ENCODE measurements at regions not wholly inside any gene's neighbourhood (a gene's known extent, or its start where the extent isn't known, plus 50 kb on each side); places are given as distances from the start of the nearest gene placed in this dataset.

DNA sequence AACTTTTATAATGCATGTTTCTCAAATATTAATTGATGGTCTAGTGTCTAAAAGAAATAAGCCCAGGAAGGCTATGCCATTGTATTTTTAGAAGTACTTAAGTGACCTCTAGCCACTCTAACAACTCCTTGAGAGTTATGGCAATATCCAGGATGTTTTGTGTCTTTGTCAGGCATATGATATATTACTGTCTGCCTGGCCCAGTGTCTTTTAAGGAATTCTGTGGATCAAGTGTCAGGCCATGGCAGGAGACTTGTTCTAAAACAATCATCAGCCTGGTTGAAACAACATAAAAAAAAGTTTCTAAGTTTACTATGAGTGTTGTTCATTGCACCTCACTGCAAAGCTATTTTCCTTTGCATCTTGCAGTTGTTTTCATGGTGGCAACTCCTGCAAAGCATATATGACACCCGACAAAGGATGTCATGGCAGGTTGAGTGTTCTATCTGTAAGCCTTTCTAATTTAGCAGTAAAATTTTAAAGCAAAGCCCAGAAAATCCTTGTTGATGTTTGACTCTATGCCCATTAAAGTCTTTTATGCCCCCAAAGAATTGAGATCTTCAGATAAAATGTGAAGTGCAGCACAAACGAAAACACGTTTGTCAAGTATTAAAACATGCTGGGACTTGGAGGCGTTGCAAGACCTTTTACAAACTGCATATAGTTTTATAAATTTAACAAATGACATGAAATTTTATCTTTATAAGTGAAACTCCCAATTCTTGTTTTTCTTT is 89.5 kb upstream of the SLC38A2 start:
- no peaks in the 10 kb centered on the region for H3K36me3 Mint-ChIP-seq (ENCODE audit: insufficient read depth)
- H3K4me1 Mint-ChIP-seq (ENCODE audit: low read depth): peaks cover 16% of the 10 kb centered on the region
- no peaks in the 10 kb centered on the region for H3K27me3 Mint-ChIP-seq
- no peak overlapping the region for H3K4me3 Mint-ChIP-seq (ENCODE audit: low read depth)
- no peak for DNase-seq (ENCODE audit: low spot score, unreplicated experiment)
- TF ChIP-seq, protein P1, sequence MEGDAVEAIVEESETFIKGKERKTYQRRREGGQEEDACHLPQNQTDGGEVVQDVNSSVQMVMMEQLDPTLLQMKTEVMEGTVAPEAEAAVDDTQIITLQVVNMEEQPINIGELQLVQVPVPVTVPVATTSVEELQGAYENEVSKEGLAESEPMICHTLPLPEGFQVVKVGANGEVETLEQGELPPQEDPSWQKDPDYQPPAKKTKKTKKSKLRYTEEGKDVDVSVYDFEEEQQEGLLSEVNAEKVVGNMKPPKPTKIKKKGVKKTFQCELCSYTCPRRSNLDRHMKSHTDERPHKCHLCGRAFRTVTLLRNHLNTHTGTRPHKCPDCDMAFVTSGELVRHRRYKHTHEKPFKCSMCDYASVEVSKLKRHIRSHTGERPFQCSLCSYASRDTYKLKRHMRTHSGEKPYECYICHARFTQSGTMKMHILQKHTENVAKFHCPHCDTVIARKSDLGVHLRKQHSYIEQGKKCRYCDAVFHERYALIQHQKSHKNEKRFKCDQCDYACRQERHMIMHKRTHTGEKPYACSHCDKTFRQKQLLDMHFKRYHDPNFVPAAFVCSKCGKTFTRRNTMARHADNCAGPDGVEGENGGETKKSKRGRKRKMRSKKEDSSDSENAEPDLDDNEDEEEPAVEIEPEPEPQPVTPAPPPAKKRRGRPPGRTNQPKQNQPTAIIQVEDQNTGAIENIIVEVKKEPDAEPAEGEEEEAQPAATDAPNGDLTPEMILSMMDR (IDR thresholded peaks at IDR 0.05; ENCODE audit: unreplicated experiment): no peak
- H3K27ac Mint-ChIP-seq: peak overlapping the region; percentile 15
- no peaks in the 10 kb centered on the region for H3K9me3 Mint-ChIP-seq (ENCODE audit: low read depth)

DNA sequence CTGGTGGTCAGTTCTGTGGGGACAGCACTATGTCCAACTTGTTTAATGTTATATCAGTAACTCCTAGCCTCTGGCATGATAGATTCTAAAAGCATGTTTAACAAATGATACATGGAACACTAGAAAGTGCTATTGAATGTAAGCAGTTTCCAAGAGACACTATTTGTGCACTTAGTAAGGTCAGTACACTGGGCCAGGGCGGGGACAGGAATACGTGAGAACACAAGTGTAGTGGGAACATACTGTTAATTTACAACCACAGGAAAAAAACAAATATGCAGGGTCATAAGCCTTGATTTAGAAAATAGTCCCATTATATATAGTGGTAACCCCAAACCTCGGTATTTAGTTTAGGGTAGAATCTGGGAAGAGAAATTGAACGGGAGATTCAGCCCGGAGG is 88.9 kb upstream of the SLC38A2 start:
- H3K9me3 Mint-ChIP-seq (ENCODE audit: low read depth): no peaks in the 10 kb centered on the region
- no peak overlapping the region for H3K27ac Mint-ChIP-seq
- no peaks in the 10 kb centered on the region for H3K27me3 Mint-ChIP-seq
- no peak for DNase-seq (ENCODE audit: low spot score, unreplicated experiment)
- H3K4me1 Mint-ChIP-seq (ENCODE audit: low read depth): peaks cover 19% of the 10 kb centered on the region
- H3K36me3 Mint-ChIP-seq (ENCODE audit: insufficient read depth): no peaks in the 10 kb centered on the region
- TF ChIP-seq, protein P1 (IDR thresholded peaks at IDR 0.05; ENCODE audit: unreplicated experiment): no peak
- no peak overlapping the region for H3K4me3 Mint-ChIP-seq (ENCODE audit: low read depth)

DNA sequence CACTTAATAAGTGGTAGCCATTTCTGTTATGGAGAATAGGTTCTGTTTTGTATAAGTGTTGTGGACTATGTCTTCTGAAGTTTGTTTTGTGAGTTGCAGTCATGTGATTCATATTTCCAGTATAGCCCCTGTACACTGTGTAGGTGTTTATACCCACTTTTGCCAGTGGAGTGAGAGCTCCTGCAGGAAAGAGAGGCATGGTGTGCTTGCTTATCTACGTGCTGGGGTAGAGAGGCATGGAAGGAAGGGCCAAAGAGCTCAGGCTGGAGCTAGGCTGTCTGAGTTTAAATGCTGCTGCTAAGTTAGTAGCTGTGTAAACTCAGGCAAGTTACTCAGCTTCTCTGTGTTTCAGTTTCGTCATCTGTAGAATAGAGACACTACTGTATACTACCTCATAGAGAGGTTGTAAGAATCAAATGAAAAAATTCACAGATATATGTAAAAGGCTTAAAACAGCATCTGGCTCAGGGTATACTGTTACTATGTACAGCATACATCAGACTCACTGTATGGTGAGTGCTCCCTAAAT is 88.2 kb upstream of the SLC38A2 start:
- Mint-ChIP-seq H3K27ac (no peak overlapping the region), H3K4me1 (ENCODE audit: low read depth) (peaks cover 24% of the 10 kb centered on the region), H3K36me3 (ENCODE audit: insufficient read depth) (no peaks in the 10 kb centered on the region), H3K9me3 (ENCODE audit: low read depth) (no peaks in the 10 kb centered on the region), H3K4me3 (ENCODE audit: low read depth) (no peak overlapping the region), H3K27me3 (no peaks in the 10 kb centered on the region)
- DNase-seq (ENCODE audit: low spot score, unreplicated experiment): no peak
- TF ChIP-seq, protein P1 (IDR thresholded peaks at IDR 0.05; ENCODE audit: unreplicated experiment): no peak

DNA sequence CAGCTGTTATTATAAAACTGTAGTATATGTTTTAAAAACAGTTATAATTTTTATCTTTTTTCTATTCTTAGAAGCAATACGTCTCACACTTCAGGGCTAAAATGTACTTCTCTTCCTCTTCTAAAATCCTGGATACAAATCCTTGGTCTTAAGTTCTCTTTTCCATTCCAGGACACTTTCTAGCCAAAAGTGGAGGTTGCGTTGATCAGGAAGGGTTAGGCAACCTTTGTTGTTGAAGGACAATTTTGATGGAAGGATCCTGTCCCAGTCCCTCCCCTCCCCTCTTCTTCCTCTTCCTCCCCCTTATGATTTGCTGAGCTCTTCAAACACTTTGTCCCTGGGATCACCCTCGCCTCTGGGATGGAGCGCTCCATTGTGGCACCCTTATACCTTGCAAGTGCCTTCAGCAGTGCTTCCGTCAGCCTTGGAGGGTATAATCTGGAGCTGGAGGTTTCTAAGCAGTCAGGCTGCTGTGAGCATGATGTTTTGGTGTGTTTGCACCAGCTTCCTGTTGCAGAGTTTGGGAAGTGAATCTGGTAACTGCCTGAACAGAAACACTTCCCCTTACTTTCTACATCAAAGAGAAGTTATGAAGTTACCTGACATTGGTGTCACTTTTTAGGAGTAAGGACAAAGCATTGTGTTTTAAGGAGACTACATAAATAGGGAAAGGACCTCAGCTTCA is 87.4 kb upstream of the SLC38A2 start:
- no peaks in the 10 kb centered on the region for H3K9me3 Mint-ChIP-seq (ENCODE audit: low read depth)
- no peaks in the 10 kb centered on the region for H3K36me3 Mint-ChIP-seq (ENCODE audit: insufficient read depth)
- peaks cover 25% of the 10 kb centered on the region for H3K4me1 Mint-ChIP-seq (ENCODE audit: low read depth)
- no peak for DNase-seq (ENCODE audit: low spot score, unreplicated experiment)
- TF ChIP-seq, protein P1 (IDR thresholded peaks at IDR 0.05; ENCODE audit: unreplicated experiment): no peak
- H3K27me3 Mint-ChIP-seq: no peaks in the 10 kb centered on the region
- no peak overlapping the region for H3K4me3 Mint-ChIP-seq (ENCODE audit: low read depth)
- H3K27ac Mint-ChIP-seq: peak overlapping the region; percentile 62

DNA sequence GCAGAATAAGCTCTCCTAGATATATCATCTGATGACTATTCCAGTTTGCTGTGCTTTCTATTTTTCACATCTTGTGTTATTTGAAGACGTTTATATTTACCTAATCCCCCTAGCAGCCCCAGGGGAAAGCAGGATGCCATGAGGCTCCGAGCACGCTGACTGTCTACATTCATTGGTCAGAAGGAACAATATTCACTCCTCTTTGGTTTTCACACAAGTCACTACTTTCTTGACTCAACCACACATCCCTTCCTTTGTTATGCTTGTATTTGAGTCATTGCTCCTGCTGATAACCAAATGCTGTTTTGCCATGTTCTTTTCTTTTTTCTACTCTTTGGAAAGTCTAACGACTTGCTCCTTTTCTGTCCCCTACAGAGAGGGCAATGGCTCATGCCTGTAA is 86.5 kb upstream of the SLC38A2 start:
- DNase-seq (ENCODE audit: low spot score, unreplicated experiment): no peak
- H3K27ac Mint-ChIP-seq: no peak overlapping the region
- H3K4me3 Mint-ChIP-seq (ENCODE audit: low read depth): no peak overlapping the region
- TF ChIP-seq, protein P1 (IDR thresholded peaks at IDR 0.05; ENCODE audit: unreplicated experiment): no peak
- no peaks in the 10 kb centered on the region for H3K36me3 Mint-ChIP-seq (ENCODE audit: insufficient read depth)
- H3K4me1 Mint-ChIP-seq (ENCODE audit: low read depth): peaks cover 25% of the 10 kb centered on the region
- H3K27me3 Mint-ChIP-seq: no peaks in the 10 kb centered on the region
- H3K9me3 Mint-ChIP-seq (ENCODE audit: low read depth): no peaks in the 10 kb centered on the region

All from progenitor cell of endocrine pancreas (in vitro differentiated cells).